NOMO-1 treated with dmso at 0.1 percent for 144 hours (cell line): ENCODE measurements at regions not wholly inside any gene's neighbourhood (a gene's known extent, or its start where the extent isn't known, plus 50 kb on each side); places are given as distances from the start of the nearest gene placed in this dataset.

ENCODE experiments used
- DNase-seq: peaks from one replicate; lab custom pipeline; 2025; ENCODE audit not compliant: unreplicated experiment; lab: John Stamatoyannopoulos, UW

GRCh38 chr16:82499302-82499701, 127.5 kb upstream of the CDH13 start:
- no peak for DNase-seq

DNA sequence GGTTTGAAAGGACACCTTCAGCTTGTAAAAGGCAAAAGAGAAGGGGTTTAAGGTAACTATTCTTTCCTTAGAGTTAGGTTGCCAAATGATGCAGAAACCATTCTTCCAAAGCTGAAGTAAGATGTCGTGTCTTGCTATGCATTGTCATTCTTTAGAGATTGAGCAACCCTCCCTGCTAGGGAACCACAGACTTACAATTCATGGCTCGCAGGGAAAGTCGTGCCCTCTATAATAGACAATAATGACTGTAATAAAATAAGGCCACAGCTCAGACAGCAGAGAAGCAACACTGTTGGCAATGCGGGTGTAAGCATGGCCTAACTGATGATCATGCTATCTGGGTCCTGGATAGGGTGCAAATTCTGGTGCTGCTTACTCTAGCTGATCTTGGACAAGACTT, 129.6 kb upstream of the CDH13 start:
- no peak for DNase-seq

DNA sequence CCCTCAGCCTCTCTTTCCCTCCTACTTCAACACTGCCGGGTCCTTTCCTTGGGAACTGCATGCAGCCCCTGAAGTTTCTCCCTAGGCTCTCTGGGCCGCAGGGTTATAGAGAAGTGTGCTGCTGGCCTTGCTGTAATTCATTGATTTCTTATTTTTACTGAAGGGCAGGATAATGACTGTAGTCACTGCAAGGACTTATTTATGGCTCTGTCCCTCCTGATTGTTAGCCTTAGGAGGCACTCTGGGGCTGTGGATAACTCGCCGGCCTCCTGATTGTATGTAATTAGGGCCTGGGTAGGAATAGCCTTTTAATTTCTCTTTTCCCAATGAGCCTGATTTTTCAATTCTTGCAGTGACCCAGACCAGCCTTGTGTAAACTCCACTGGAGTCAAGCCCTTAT, 138.3 kb upstream of the CDH13 start:
- DNase-seq: no peak

GRCh38 chr16:82481455-82481854, 145.3 kb upstream of the CDH13 start:
- DNase-seq: no peak

- no peak for DNase-seq
These were observed 150.0 kb upstream of the CDH13 start for GRCh38 chr16:82476786-82477185.

GRCh38 chr16:82470620-82471152, 156.1 kb upstream of the CDH13 start:
- no peak for DNase-seq

GRCh38 chr16:82470016-82470415, 156.8 kb upstream of the CDH13 start:
- no peak for DNase-seq

- no peak for DNase-seq
These were observed 162.6 kb upstream of the CDH13 start for GRCh38 chr16:82464187-82464586.

DNA sequence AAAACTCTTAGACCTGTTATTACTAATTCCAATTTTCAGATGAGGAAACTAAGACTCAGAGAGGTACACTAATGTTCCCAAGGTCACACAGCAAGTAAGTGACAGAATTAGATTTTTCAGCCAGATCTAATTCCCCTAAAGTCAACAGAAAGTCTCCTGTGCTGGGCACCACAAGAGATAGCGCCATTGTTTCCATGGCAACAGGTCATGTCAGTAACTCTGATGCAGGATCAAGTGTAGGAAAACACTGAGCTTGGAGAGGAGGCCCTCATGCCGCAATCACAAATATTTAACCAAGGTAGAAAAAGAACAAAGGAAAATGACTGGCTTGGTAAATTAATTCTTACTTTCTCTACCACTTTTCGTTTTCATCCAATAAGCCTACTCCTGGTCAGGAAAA, 166.0 kb upstream of the CDH13 start:
- DNase-seq: no peak

DNA sequence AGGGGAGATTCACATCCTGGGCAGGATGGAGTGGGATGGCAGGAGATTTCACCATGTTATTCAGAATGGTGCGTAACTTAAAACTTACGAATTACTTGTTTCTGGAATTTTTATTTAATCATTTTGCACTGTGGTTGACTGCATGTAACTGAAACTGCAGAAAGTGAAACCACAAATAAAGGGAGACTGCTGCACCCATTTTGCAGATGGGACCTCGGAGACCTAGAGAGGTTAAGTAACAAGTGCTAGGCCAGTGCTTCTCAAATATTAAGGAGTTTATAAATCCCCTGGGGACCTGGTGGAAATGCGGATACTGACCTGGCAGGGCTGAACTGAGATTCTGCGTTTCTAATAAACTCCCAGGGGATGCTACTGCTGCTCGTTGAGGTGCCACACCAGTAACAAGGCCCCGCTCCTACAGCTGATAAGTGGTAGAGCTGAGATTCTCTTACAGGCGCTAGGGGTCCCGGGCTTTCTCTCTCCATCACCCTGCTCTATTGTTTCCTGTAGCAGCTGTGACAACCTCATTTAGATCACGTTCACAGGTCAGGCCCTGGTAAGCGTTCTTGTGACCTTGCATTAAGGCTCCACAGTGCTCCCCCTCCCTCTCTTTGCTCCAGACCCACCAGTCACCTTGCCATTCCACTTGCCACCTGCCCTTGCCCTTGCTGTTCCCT, 167.1 kb upstream of the CDH13 start:
- DNase-seq: no peak

- peak; percentile 30 for DNase-seq
These were observed 170.1 kb upstream of the CDH13 start for GRCh38 chr16:82456683-82457082.

DNA sequence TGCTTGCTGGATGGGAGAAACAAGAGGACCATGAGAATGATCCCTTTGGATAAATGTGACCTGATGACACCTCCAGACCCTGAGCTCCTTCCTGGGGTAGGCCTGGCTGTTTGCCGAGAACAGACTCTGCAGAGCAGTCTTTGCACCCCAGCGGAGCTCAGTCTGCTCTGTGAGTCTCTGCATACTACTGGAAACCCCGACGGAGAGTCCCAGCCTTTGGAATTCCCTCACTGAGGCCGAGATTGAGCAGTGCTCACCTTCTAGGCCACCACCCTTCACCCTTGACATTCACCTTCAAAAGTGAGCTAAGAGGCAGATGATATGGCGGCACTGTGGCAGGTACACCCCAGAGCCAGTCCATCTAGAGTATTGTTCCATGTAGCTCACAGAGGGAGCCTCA, 172.2 kb upstream of the CDH13 start:
- no peak for DNase-seq

- no peak for DNase-seq
These were observed 172.6 kb upstream of the CDH13 start for GRCh38 chr16:82454152-82454551.

DNA sequence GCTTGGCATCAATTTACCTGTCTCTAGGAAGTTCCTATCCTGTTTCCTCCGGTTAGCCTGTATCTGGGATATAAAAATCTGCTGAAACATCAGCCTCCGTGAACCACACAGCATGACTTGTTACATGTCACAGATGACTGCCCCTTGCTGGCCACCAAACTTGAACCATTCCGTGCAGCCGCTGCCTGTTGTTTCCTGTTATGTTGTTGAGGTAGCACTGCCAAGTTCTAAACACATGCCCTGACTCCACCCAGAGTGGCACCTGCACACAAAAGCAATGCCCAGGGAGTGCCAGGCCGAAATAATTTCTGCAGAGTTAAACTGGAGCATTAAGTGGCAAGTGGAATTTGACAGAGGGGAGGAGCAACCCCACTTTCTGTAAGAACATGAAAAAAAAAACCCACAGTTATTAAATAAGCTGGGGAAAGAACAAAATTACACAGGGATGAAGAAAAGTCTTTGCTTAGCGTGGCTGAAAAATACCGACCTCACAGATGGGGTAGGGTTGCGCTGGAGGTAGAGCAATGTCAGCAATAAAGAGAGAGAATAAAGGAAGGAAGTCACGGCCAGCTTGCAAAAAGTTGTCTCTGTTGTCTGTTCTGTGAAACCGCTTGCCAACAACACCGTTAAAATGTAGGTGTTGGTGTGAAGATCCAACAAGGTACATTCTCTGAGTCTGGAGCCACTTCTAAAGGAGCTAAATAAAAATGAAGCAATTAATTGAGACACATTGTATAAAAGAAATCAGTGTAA, 174.6 kb upstream of the CDH13 start:
- DNase-seq: no peak

GRCh38 chr16:82451449-82451848, 175.3 kb upstream of the CDH13 start:
- DNase-seq: no peak

GRCh38 chr16:82440336-82440735, 186.4 kb upstream of the CDH13 start:
- no peak for DNase-seq

DNA sequence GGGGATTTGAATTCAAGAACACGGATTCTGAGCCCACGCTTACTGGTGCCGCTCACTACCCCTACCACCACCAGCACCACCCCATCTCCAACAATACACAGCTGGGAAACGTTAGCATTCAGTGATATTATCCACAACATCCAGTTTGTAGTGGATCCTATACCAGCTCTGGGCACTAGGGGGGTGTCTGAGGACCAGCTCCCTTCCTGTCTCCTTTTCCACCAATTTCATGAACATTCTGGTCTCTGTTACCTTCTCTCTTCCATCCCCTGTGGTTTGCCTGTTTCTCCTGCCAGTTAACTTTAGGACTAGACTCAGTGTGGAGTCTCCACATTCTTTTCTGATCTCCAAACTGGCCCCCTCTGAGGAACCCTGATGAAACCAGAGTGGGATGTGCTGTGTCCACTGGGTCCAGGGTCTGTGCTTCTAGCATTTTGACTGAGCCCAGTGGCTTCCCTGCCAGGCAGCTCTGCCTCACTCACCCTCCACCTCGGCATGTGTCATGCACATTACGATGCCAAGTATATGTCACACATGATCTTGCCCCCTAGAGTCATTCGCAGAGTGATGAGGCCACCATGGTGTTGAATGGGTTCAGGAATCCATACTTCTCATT, 187.0 kb upstream of the CDH13 start:
- DNase-seq: no peak

GRCh38 chr16:82433042-82433441, 193.7 kb upstream of the CDH13 start:
- no peak for DNase-seq

GRCh38 chr16:82432261-82432660, 194.5 kb upstream of the CDH13 start:
- DNase-seq: no peak

GRCh38 chr16:82425661-82426060, 201.1 kb upstream of the CDH13 start:
- no peak for DNase-seq

DNA sequence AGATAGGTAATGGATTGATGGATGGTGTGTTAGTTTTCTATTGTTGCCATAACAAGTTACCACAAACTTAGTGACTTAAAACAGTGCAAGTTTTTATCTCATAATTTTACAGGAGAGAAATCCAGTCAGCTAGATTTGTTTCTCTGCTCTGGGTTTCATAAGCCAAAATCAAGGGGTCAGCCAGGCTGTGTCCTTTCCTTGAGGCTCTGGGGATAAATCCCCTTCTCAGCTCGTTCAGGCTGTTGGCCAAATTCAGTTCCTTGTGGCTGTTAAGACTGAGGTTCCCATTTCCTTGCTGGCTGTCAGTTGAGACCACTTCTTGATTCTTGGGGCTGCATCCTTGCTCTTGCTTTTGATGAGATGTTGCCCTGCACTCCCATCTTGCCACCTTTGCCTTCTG, 204.9 kb upstream of the CDH13 start:
- no peak for DNase-seq

DNA sequence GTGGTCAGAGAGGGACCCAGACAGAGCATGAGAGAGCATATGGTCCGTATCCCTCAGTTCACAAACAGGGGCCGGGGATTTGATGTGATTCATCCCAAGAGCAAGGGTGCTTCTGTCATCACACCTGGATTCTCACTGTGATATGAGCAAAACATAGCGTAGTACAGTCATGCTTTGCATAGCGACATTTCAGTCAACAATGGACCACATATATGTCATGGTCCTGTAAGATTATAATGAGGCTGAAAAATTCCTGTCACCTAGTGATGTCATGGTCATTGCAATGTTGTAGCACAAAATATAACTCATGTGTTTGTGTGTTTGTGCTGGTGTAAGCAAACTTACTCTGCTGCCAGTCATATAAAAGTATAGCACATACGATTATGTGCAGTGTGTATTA, 207.4 kb upstream of the CDH13 start:
- DNase-seq: no peak
